ENCODE measurements at regions not wholly inside any gene's neighbourhood (a gene's known extent, or its start where the extent isn't known, plus 50 kb on each side); places are given as distances from the start of the nearest gene placed in this dataset.

GRCh38 chr9:38118862-38119438 lies 49.9 kb upstream of the SHB start:
- DNase-seq: no peak

All from amniotic stem cell (primary cell).